Peyer's patch (tissue), 4 donors: ENCODE measurements at regions not wholly inside any gene's neighbourhood (a gene's known extent, or its start where the extent isn't known, plus 50 kb on each side); places are given as distances from the start of the nearest gene placed in this dataset.

Experiments
- CTCF ChIP-seq, 6 experiments: fragments of 450-650 bp in 4 of 6; fragments of 200-600 bp in 2 of 6; sonication (generic) in 1 of 6; IDR thresholded peaks; one replicate each; pipeline ENCODE4 v1.5.1; 2017 to 2019; ENCODE audit warnings: antibody characterized with exemption in 6 of 6, mild to moderate bottlenecking in 3 of 6, moderate library complexity in 1 of 6
- POLR2A ChIP-seq, 2 donors: fragments of 450-650 bp; IDR thresholded peaks; one replicate each; pipeline ENCODE4 v1.5.1; 2017; ENCODE audit warnings: antibody characterized with exemption in 2 of 2, mild to moderate bottlenecking in 2 of 2, moderate library complexity in 2 of 2

GRCh38 chr15:47548986-47549385 is 168.3 kb upstream of the SEMA6D start:
- TF ChIP-seq CTCF (IDR thresholded peaks at IDR 0.05) (no peak), POLR2A (IDR thresholded peaks at IDR 0.05) (no peak)
